Effector memory CD8-positive, alpha-beta T cell (primary cell): ENCODE measurements at regions not wholly inside any gene's neighbourhood (a gene's known extent, or its start where the extent isn't known, plus 50 kb on each side); places are given as distances from the start of the nearest gene placed in this dataset.
"Not testable (repeated sequence)": the region's sequence is repeated elsewhere in the genome, so short reads cannot be mapped to it uniquely, and the experiment has no call there.

Experiments
- ATAC-seq: fragments of 150-1000 bp; cut with Tn5 transposase; replicated peaks from 2 replicates; pipeline ENCODE4 v1.10.0; 2021; ENCODE audit warnings: mild to moderate bottlenecking, moderate library complexity
- DNase-seq, 3 experiments: peaks; one replicate each; pipeline ENCODE4 v3.0.0; 2021
- H3K27ac Mint-ChIP-seq, 2 donors: one replicate each; pipeline ENCODE4 v1.8.0; 2022; ENCODE audit warnings: mild to moderate bottlenecking in 2 of 2, mixed read lengths in 2 of 2, moderate library complexity in 2 of 2
- H3K27me3 Mint-ChIP-seq, 2 donors: one replicate each; pipeline ENCODE4 v1.8.0; 2022; ENCODE audit warnings: mixed read lengths in 2 of 2
- H3K36me3 Mint-ChIP-seq: one replicate; pipeline ENCODE4 v1.8.0; 2022; ENCODE audit warnings: mild to moderate bottlenecking, moderate library complexity, mixed read lengths; ENCODE audit not compliant: insufficient read depth
- H3K4me1 Mint-ChIP-seq, 2 donors: one replicate each; pipeline ENCODE4 v1.8.0; 2022; ENCODE audit warnings: low read depth in 2 of 2, mixed read lengths in 2 of 2
- H3K4me3 Mint-ChIP-seq, 2 donors: one replicate each; pipeline ENCODE4 v1.8.0; 2022; ENCODE audit warnings: mild to moderate bottlenecking in 2 of 2, mixed read lengths in 2 of 2, moderate library complexity in 2 of 2
- H3K9me3 Mint-ChIP-seq, 2 donors: one replicate each; pipeline ENCODE4 v1.8.0; 2022; ENCODE audit warnings: mixed read lengths in 2 of 2

- H3K27me3 Mint-ChIP-seq = no peaks in the 10 kb centered on the region
- peaks cover 0 to 4% of the 10 kb centered on the region in 2 donors for H3K9me3 Mint-ChIP-seq
- no peaks in the 10 kb centered on the region for H3K4me1 Mint-ChIP-seq
- no peak for ATAC-seq
- no peak overlapping the region for H3K27ac Mint-ChIP-seq
- H3K4me3 Mint-ChIP-seq = no peak overlapping the region
- DNase-seq = no peak
- no peaks in the 10 kb centered on the region for H3K36me3 Mint-ChIP-seq
Observed at GRCh38 chr11:82507288-82507687, 226.4 kb downstream of the FAM181B start.

DNA sequence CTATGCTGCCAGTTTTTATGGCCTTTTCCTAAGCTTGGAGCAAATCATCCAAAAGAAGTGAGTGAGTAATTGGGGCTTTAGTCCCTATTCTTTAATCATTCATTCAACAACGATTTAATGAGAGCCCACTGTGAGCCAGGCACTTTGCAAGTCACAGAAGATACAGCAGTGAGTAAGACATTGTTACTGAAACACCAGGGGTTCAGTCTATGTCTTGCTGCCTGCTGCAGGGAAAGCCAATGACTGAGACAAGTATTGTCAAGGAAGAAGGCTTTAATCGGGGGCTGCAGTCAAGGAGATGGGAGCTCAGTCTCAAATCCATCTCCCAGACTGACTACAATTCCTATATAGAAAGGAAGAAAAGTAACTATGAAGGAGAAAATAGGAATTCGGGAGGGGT is 228.3 kb downstream of the FAM181B start:
- ATAC-seq (no peak), DNase-seq (no peak)
- no peaks in the 10 kb centered on the region for H3K27me3 Mint-ChIP-seq
- no peaks in the 10 kb centered on the region for H3K4me1 Mint-ChIP-seq
- no peak overlapping the region for H3K27ac Mint-ChIP-seq
- no peaks in the 10 kb centered on the region for H3K36me3 Mint-ChIP-seq
- H3K4me3 Mint-ChIP-seq = no peak overlapping the region
- H3K9me3 Mint-ChIP-seq = peaks cover 0 to under 1% of the 10 kb centered on the region in 2 donors

DNA sequence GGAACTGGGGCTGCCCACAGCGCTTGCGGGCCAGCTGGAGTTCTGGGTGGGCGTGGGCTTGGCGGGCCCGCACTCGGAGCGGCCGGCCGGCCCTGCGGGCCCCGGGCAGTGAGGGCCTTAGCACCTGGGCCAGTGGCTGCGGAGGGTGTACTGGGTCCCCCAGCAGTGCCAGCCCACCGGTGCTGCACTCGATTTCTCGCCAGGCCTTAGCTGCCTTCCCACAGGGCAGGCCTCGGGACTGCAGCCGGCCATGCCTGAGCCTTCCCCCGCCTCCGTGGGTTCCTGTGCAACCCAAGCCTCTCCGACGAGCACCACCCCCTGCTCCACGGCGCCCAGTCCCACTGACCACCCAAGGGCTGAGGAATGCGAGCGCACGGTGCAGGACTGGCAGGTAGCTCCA is 232.5 kb downstream of the FAM181B start:
- not testable (repeated sequence) for H3K27me3 Mint-ChIP-seq, ATAC-seq, H3K36me3 Mint-ChIP-seq, H3K4me3 Mint-ChIP-seq, H3K9me3 Mint-ChIP-seq, H3K27ac Mint-ChIP-seq, DNase-seq, H3K4me1 Mint-ChIP-seq

DNA sequence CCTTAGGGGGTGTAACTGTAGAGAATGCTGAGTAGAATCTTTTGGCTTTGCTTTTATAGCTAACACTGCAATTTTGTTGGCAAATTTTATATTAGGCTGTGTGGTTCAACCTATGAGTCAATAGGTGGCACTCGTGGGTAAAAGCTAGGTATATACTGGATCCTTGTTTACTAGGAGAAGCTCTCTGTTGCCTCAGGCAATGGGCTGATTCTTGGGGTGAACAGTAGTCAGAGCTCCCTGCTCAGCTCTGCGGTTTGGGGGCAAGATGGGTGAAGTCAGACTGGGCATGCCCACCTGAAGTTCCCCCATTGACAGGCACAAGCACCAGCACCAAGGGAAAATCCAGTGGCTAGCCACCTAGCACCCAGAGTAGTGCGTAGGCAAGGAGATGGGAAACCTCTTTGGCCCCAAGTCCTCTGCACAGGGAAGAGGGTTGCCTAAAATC is 238.7 kb downstream of the FAM181B start:
- peaks cover 7 to 9% of the 10 kb centered on the region in 2 donors for H3K9me3 Mint-ChIP-seq
- ATAC-seq = no peak

GRCh38 chr11:82474876-82475275 is 258.8 kb downstream of the FAM181B start:
- H3K27me3 Mint-ChIP-seq = no peaks in the 10 kb centered on the region
- no peak overlapping the region for H3K27ac Mint-ChIP-seq
- H3K36me3 Mint-ChIP-seq = no peaks in the 10 kb centered on the region
- ATAC-seq (no peak), DNase-seq (no peak)
- no peak overlapping the region for H3K4me3 Mint-ChIP-seq
- H3K4me1 Mint-ChIP-seq = no peaks in the 10 kb centered on the region
- no peaks in the 10 kb centered on the region for H3K9me3 Mint-ChIP-seq

More for the DNA sequence above, 238.7 kb downstream of the FAM181B start:
- DNase-seq = no peak
- Mint-ChIP-seq H3K4me1 (no peaks in the 10 kb centered on the region), H3K27ac (no peak overlapping the region), H3K36me3 (no peaks in the 10 kb centered on the region), H3K27me3 (no peaks in the 10 kb centered on the region), H3K4me3 (no peak overlapping the region)

GRCh38 chr11:82465481-82465880 is 268.2 kb downstream of the FAM181B start:
- H3K4me3 Mint-ChIP-seq = no peak overlapping the region
- no peaks in the 10 kb centered on the region for H3K4me1 Mint-ChIP-seq
- H3K27me3 Mint-ChIP-seq = no peaks in the 10 kb centered on the region
- no peaks in the 10 kb centered on the region for H3K36me3 Mint-ChIP-seq
- no peak overlapping the region for H3K27ac Mint-ChIP-seq
- DNase-seq = no peak
- peaks cover 5 to 10% of the 10 kb centered on the region in 2 donors for H3K9me3 Mint-ChIP-seq
- no peak for ATAC-seq

DNA sequence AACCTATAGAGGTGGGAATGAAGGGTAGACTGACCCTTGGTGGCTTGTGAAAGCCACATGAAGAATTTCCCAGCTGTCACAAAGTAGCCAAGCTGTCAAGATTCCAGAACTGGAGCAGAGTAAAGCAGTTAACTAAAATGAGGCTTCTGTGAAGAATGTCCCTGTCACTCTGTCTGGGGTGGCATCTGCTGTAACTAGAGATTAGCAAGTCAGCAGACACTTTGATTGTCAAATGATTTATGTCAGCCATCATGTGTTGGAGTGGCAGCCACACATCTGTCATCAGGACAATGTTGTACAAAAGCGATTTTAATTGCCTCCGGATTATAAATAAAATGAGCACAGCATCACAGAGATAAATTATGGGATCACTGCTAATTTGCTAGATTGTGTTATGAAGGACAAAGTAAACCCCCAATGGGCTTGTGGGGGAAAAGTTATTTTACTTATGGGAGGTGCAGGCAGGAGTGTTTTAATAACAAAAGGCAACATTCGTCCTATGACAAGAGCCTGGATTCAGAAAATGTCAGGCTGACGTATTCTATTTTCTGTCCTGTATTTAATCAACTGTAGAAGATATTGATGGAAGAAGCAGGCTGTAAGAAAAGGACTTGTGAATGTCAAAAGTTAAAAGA is 270.9 kb downstream of the FAM181B start:
- ATAC-seq (no peak), DNase-seq (no peak)

GRCh38 chr11:82458761-82459160 is 274.9 kb downstream of the FAM181B start:
- Mint-ChIP-seq H3K4me1 (no peaks in the 10 kb centered on the region), H3K27me3 (no peaks in the 10 kb centered on the region), H3K4me3 (no peak overlapping the region), H3K36me3 (no peaks in the 10 kb centered on the region), H3K9me3 (peaks cover 6% of the 10 kb centered on the region in 2 donors), H3K27ac (no peak overlapping the region)
- ATAC-seq (no peak), DNase-seq (no peak)

More for the DNA sequence above, 270.9 kb downstream of the FAM181B start:
- no peaks in the 10 kb centered on the region for H3K36me3 Mint-ChIP-seq
- no peaks in the 10 kb centered on the region for H3K4me1 Mint-ChIP-seq
- H3K4me3 Mint-ChIP-seq = no peak overlapping the region
- no peaks in the 10 kb centered on the region for H3K27me3 Mint-ChIP-seq
- no peak overlapping the region for H3K27ac Mint-ChIP-seq
- H3K9me3 Mint-ChIP-seq = peaks cover 6 to 8% of the 10 kb centered on the region in 2 donors

- Mint-ChIP-seq H3K36me3 (no peaks in the 10 kb centered on the region), H3K4me3 (no peak overlapping the region), H3K4me1 (no peaks in the 10 kb centered on the region), H3K9me3 (peaks cover 4 to 6% of the 10 kb centered on the region in 2 donors), H3K27ac (no peak overlapping the region), H3K27me3 (no peaks in the 10 kb centered on the region)
- DNase-seq (no peak), ATAC-seq (no peak)
Observed at GRCh38 chr11:82458147-82458546, 275.5 kb downstream of the FAM181B start.

GRCh38 chr11:82450996-82451395 is 282.7 kb downstream of the FAM181B start:
- Mint-ChIP-seq H3K27me3 (no peaks in the 10 kb centered on the region), H3K36me3 (no peaks in the 10 kb centered on the region), H3K4me3 (no peak overlapping the region), H3K4me1 (no peaks in the 10 kb centered on the region), H3K27ac (no peak overlapping the region), H3K9me3 (peaks cover 0 to 3% of the 10 kb centered on the region in 2 donors)
- ATAC-seq = no peak
- no peak for DNase-seq

DNA sequence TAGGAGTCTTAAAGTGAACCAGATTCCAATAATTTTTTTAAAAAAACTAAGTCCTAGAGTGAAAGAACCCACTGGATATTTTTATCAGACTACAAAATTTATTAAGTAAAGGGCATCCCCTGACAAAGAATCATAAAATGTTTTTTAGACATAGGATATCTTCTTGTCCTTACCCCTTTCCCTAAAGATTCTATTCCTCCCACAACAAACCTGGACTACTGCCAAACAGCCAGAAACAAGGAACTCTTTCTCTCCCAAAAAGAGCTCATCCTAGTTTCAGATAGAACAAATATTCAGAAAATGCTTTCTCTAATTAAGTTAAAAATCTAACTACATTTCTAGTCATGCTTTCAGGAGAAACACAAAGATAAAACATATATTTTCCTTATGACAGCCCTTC is 327.1 kb downstream of the FAM181B start:
- Mint-ChIP-seq H3K4me3 (no peak overlapping the region), H3K36me3 (peaks cover 3% of the 10 kb centered on the region), H3K27ac (no peak overlapping the region), H3K4me1 (no peaks in the 10 kb centered on the region), H3K9me3 (peaks cover 6 to 9% of the 10 kb centered on the region in 2 donors), H3K27me3 (no peaks in the 10 kb centered on the region)
- ATAC-seq = no peak
- no peak for DNase-seq

- Mint-ChIP-seq H3K36me3 (peaks cover 3% of the 10 kb centered on the region), H3K9me3 (peaks cover 5 to 8% of the 10 kb centered on the region in 2 donors), H3K27me3 (no peaks in the 10 kb centered on the region), H3K4me1 (no peaks in the 10 kb centered on the region), H3K4me3 (no peak overlapping the region), H3K27ac (no peak overlapping the region)
- ATAC-seq (no peak), DNase-seq (no peak)
Observed at GRCh38 chr11:82405421-82405820, 328.2 kb downstream of the FAM181B start.

DNA sequence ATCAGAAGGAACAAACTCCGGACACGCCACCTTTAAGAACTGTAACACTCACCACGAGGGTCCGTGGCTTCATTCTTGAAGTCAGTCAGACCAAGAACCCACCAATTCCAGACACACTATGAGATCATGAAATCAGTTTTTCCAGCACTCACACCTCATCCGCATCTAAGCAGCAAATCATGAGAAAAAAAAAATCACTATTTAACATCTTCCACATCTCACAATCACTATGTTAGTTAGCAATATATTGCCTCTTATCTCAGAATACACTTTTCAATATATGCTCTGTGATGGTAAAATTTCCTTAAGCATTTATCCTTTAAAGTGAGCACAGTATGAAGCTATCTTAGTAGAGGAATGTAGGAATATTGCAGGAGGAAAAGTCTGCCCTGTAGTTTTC is 328.7 kb downstream of the FAM181B start:
- Mint-ChIP-seq H3K27me3 (no peaks in the 10 kb centered on the region), H3K4me1 (no peaks in the 10 kb centered on the region), H3K27ac (no peak overlapping the region), H3K4me3 (no peak overlapping the region), H3K9me3 (peaks cover under 1 to 5% of the 10 kb centered on the region in 2 donors), H3K36me3 (peaks cover 3% of the 10 kb centered on the region)
- no peak for ATAC-seq
- DNase-seq = no peak

GRCh38 chr11:82403640-82404305 is 329.9 kb downstream of the FAM181B start:
- ATAC-seq (no peak), DNase-seq (no peak)
- H3K36me3 Mint-ChIP-seq = peaks cover 3% of the 10 kb centered on the region
- no peak overlapping the region for H3K4me3 Mint-ChIP-seq
- peaks cover 0 to 5% of the 10 kb centered on the region in 2 donors for H3K9me3 Mint-ChIP-seq
- H3K4me1 Mint-ChIP-seq = no peaks in the 10 kb centered on the region
- no peak overlapping the region for H3K27ac Mint-ChIP-seq
- no peaks in the 10 kb centered on the region for H3K27me3 Mint-ChIP-seq
